HG02840 (cell line): ENCODE measurements at regions not wholly inside any gene's neighbourhood (a gene's known extent, or its start where the extent isn't known, plus 50 kb on each side); places are given as distances from the start of the nearest gene placed in this dataset.
A peak's percentile ranks its signal among the peaks of the same experiment; 100 is the strongest.

Experiments
- ATAC-seq: cut with Tn5 transposase; IDR thresholded peaks from one replicate; pipeline ENCODE4 v1.9.1; 2021; ENCODE audit warnings: mild to moderate bottlenecking, moderate library complexity, moderate number of reproducible peaks; ENCODE audit not compliant: unreplicated experiment, low FRiP score

DNA sequence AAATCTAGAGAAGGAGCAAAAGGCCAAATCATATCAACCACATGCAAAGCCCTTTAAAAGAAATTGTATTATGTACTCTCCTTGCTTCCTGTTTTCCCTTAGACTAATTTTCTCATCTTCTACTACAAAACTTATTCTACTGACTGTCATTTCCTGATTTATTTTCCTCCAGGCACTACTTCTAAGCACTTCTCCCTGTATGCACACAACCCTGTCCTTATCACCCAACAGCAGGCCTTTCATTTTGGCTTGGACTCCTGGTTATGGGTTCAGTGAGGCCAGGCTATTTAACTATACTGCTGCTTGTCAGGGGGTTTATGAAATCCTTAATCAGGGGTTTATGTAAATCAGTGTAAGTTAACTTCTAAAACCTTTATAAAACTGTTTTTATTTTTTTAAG, 205.1 kb upstream of the FAM98A start:
- no peak for ATAC-seq

DNA sequence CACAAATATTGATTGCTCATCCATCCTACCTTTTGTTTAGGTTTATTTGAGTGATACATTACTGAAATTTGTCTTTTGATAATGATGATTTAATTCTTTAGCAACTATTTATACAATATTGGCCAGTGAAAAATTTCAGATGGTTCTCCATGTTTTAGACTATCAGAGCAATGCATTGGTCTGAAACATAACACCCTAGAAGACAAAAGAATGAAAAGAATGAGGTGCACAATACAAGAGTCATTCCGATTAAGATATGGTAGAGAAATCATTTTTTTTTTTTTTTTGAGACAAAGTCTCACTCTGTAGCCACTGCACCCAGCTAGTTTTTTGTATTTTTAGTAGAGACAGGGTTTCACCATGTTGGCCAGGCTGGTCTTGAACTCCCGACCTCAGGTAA, 197.4 kb upstream of the FAM98A start:
- no peak for ATAC-seq

DNA sequence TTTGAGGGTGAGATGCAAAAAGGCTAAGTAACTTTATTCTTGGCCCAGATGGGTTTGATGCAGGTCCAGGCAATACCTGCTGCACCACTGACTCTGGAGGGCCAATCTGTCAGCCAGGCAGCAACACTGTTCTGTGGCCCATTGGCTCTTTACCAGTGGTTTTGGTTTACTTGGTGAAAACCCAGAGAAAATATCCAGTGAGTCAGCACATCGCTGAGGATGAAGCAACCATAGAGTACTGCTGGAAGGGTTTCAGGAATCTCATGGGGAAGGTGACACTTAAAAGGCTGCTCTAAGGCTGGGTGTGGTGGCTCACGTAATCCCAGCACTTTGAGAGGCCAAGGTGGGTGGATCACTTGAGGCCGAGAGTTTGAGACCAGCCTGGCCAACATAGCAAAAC, 192.5 kb upstream of the FAM98A start:
- no peak for ATAC-seq

DNA sequence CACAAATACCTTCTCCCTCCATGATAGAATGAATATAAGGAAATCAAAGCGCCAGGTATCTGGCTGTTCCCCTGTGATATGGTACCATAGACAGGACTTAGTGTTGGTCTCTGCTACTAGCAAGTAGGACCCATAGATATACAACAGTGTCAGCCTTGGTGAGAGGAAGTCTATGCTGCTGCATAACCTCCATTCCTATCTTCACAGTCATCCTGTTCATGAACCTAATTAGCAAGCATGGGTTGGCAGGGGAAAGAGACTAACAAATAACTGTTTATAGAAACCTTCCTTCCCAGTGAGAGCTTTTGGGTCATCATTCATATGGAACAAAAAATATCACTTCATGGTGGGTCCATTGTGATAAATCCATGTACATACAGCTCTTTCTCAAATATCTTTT, 188.9 kb upstream of the FAM98A start:
- no peak for ATAC-seq

DNA sequence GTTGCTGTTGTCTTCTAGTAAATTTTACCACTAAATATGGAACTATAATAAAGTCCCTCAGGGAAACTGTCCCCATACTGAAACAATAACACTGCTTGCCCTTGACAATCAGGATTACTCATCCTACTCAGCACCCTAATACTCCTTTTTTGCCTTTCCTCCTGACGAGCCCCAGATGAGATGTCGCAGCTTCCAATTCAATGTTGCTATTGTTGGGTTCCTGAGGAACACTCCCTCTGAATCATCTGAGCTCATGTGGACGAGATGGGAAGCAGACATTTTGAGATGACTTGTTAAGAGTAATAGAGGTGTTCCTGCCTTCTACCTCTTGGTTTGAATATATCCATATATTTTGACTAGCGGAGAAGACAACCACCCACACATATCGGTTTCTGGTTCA, 187.8 kb upstream of the FAM98A start:
- no peak for ATAC-seq

DNA sequence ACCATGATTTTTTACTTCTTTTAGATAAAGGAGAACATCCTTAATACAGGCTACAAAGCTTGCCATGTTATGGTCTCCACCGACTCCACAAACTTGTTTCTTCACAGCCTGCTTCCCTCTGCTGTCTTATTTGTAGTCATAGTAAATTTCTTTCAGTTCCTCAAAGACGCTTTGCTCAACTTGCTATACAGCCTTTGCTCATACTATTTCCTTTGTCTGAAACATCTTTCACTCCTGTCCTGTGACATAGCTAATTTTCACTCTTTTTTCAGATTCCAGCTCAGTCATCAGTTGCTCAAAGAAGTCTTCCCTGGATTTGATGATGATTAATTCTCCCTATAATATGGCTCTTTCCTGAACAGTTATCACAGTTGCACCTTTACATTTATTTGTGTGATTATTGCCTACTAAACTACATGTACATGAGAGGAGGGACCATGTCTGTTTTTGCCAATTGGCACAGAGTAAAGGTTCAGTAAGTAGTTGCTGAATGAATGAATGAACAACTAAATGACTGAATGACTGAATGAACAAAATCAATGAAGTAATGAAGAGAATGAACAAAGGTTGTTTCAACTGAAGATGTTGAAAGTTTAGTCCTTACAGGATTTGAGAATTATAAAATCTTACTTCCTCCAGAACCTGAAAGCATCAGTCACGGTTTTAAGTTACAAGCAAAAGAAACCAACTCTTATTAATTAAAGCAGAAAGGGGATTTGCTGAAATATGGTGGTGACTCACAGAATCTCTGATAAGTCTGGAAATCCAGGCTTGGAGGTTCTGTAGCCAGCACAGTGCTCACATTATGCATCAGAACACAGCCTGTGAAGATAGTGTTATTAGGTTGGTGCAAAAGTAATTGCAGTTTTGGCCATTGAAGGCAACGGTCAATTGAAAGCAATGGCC, 186.4 kb upstream of the FAM98A start:
- ATAC-seq: peak; percentile 86

DNA sequence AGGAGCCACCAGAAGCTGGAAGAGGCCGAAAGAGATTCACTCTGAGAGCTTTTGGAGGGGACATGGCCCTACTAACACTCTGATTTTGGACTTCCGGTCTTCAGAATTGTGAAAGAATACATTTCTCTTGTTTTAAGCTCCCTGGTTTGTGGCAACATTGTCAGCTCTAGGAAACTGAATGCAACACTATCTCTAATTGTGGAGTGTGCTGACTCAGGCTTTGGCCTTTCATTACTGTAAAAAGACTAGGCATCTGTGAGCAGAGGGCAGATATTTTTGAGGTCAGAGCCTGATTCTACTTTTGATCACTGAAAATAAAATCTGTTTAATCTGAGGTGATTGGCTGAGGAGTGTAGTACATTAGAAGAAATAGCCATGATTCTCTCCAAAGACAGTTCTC, 185.4 kb upstream of the FAM98A start:
- ATAC-seq: no peak

DNA sequence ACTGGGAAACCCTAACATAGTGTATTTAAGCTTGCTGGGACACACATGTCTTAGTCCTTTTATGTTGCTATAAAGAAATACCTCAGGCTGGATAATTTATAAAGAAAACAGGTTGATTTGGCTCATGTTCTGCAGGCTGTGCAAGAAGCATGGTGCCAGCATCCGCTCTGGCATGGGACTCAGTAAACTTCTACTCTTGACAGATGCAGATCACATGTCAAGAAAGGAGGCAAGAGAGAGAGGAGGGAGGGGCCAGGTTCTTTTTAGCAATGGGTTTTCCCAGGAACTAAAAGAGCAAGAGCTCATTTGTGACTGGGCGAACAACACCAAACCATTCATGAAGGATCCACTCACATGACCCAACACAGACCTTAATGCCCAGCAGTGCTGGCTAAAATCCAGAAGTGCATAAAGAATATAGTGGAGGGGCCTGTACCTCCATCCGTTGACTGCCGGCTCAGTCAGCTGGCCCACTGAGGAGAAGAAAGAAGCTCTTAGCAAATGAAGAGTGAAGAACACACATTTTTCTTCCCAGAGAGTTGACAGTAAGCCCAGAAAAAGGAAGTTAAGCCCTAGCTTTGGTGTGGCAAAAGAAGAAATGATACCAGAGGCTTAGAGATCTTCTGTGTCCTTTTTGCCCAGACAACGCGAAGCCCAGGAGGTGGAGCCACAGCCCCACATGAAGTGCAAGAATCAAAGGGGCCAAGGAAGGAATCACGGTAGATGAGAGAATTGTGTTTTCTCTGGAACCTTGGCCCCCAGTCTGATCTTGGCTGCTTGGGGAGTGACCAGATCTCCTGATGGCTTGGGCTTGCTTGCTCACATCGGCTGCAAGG, 183.5 kb upstream of the FAM98A start:
- ATAC-seq: no peak

DNA sequence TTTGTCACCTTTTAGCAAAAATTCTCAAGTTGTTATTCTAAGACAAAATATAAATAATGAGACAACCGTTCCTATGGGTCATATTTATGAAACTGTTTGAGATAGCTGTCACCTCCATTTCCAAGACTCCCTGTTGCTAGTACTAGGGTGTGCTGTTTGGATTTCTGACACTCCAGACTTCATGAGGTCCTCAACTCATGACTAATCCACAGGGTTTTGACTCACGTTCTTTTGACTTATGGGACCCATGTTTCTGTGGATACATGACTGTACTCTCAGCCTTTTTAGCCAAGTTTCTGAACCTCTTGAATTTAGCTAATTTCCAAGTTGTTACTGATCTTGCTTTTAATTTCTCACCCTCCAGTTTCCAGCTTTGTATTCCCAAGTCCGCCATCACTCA, 178.7 kb upstream of the FAM98A start:
- ATAC-seq: no peak

DNA sequence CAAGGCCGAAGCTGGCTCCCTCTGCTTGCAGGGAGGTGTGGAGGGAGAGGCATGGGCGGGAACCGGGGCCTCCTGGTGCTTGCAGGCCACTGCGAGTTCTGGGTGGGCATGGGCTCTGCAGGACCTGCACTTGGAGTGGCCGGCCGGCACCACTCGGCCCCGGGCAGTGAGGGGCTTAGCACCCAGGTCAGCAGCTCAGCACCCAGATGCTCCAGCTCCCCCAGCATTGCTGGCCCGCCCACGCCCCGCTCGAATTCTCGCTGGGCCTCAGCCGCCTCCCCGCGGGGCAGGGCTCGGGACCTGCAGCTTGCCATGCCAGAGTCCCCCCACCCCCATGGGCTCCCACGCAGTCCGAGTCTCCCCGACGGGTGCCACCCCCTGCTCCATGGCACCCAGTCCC, 176.2 kb upstream of the FAM98A start:
- ATAC-seq: no peak

DNA sequence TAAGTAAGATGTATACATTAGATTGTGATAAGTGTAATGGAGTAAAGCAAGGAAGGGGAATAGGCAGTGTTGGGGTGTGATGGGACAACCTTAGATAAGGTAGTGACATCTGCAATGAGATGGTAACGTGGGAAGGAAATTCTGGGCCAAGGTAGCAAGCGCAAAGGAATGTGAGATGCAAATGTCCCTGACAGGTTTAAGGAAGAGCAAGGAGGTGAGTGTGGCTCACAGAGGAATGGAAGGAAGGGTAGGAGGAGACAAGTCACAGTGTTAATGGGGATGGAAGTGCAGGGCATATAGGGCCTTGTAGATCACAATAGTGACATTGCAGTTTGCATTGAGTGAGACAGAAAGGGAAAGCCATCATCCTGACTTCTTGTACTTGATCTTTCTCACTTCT, 170.9 kb upstream of the FAM98A start:
- ATAC-seq: no peak

DNA sequence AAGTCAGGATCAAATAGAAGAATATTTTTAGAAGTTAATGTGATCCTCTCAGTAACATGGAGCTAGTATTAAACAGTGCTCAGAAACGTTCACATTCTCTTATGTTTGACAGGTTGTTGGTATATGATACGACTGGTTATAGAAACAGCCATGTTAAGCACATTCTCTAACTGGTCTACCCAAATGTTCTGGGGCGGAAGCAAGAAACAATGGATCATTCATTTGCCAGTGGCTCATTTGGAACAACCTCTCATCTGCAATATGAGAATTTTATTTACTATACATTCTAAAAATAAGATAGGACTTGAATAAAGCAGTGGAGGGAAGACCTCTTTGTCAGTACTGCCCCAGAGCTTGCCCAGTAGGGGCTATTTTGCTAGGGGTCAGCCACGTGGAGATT, 167.1 kb upstream of the FAM98A start:
- no peak for ATAC-seq

DNA sequence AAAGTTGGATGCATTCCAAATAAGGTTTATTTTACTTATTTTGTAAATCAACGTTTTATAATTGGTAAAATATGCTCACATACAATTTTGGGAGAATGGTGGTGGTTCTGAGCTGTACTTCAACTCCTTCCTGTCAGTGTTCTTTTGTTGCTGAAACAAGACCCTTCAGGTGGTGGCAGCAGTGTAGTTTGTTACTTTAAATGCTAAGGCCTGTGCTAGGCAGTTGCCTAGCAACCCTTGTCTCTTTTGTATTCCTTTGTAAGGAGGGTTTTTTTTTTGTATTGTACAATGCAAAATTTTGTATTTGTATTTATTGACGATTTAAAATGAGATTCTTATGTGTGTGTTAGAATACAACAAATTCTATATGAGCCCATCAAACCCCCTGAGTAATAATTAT, 166.0 kb upstream of the FAM98A start:
- no peak for ATAC-seq

DNA sequence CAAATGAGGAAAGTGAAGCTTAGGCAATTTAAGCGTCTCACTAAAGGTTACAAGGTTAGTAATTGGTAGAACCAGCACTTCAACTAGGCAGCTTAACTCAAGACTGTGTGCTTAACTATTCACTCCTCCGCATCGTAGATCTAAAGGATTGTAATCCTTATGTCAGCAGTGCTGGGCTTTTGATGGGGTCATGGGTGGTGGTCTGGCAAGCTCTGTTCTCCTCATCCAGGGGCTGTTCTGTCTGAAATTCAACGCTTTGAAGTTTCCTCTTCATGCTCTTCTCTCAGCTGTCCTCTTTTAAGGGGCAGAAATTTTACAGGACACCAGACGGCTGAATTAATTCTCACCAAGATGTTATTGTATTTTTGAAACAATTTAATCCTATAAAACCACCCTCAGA, 165.5 kb upstream of the FAM98A start:
- no peak for ATAC-seq

DNA sequence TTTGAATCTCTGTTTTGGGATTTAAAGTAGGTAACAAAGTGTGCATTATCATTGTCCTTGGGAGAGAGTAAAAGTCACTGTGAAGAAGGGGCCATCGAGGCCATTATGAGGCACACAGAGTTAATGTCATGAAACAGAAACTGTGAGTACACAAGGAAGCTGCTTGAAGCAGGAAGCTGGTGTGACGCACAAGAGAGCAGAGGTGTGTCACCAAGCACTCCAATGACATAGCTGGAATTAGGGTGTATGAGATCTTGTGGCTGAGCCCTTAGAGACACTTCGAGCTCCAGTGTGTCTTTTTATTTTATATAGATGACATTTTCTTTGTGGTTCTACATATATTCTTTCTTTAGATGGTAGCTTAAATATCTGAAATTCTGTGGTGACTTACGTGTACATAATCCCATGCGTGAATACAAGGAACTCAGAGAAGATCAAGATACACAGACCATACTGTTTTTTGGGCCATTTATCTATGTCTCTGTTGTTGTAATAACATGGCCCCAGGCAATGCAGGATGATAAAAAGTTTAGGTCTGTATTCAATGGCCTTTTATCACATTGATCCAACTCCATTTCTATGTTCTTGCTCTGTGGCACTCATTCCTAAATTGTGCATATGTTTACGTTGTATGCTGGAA, 164.7 kb upstream of the FAM98A start:
- ATAC-seq: no peak

DNA sequence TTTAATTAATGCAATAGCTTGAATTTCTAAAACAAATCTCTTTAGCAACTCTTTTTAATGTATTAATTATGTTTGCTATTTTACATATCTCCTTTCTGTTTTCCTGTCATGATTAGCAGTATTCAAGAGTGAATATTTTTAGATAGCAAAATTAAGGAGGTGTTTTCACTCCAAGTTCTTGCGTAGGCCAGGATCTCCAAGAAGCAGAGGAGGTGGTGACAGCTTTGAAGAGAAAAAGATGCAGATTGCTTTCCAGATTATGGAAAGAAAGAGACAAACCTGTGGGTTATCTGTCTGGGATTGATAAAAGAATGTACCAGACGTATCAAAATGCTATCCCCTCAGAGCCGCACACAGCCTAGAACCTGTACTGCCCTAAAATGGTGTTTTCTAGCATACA, 163.5 kb upstream of the FAM98A start:
- ATAC-seq: no peak

DNA sequence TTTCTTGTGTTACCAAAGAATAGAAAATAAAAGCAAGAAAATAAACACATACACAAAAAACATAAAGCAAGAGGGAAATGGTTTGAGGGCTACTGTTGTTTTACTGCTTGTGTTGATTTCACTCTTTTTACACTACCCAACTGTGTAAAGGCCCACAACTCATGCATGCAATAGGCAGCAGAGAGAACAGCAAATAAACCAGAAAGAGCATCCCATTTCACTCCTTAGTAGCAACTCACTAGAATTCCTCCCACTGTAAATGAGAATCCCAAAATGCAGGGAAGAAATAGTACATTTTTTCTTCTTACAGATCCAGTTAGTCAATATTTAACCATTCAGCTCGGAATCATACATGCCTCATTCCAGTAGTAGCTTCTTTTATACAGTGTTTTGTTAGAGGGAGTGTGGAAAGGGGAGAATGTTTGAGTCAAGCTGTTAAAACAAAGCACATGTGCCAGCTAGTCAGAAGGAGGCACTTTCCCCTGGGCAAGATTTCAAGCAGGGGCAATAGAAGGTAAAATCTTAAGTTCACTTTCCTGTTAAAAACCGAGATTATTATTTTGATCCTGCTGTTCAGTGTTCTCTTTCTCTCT, 147.2 kb upstream of the FAM98A start:
- ATAC-seq: no peak

DNA sequence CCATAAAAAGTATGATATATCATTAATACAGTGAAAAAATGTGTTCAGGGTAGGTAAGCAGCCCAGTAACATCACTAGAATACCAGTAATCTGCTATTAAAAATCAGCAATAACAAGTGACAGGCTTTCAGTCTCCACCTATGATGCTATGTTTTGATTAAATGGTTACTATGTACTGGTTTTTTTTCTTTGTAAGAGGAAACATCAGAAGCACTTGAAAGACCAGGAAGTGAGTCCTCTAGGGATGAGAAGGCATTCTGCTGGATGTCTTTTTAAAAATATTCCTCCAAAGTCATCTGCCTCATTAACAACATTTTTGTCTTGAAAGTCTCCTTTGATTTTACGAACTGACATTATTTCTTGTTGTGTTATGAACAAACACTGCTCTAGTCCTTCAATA, 136.0 kb upstream of the FAM98A start:
- ATAC-seq: no peak

DNA sequence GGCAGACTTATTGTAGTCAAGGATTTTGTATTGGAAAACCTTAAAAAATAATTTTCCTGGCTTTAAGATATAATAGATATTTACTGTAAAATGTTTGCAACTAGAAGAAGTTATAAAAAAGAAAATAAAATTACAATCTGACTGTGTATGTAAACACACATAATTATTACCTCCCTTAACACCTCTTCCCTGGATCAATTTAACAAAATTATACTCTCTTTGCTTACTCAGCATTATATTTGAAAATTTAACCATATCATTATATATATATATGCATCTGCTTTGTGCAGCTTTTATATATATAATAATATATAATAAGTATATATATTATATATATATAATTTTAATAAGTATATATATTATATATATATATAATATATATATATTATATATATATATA, 131.7 kb upstream of the FAM98A start:
- no peak for ATAC-seq

DNA sequence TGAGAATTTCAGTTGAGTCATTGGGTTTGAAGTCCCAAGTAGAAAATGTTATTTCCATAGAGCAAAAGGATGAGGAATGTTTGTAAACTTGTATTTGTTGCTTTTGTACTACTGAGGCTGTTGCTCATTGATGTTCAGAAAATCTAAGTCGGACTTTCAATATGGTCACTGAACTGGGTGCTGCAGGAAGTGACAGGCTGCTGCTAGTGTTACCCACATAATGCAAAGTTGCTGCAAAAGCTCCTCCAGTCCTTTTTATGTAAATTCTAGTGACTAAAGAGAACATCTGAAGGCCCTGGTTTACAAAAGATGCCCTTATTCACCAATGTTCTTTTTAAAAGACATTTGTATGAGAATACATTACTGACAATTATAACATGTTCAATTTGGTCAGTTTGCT, 131.1 kb upstream of the FAM98A start:
- no peak for ATAC-seq

DNA sequence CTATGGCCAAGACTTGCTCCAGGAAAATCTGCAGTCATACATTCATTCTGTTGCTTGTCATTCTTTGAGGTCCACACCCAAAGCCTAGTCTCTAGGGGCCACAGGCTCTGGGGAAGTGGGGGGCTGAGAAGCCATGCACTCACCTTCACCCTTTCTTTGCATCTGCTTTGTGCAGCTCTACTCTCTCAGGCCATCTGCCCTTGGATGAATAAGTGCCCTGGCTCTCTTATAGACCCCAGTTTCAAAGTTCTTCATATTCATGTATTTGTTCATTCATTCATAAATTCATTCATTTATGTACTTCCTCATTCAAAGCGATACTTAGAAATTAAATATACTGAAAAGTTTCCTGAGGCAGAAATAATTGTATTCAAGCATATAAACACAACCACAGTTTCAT, 130.3 kb upstream of the FAM98A start:
- ATAC-seq: no peak
